ENCODE measurements at regions not wholly inside any gene's neighbourhood (a gene's known extent, or its start where the extent isn't known, plus 50 kb on each side); places are given as distances from the start of the nearest gene placed in this dataset.

DNA sequence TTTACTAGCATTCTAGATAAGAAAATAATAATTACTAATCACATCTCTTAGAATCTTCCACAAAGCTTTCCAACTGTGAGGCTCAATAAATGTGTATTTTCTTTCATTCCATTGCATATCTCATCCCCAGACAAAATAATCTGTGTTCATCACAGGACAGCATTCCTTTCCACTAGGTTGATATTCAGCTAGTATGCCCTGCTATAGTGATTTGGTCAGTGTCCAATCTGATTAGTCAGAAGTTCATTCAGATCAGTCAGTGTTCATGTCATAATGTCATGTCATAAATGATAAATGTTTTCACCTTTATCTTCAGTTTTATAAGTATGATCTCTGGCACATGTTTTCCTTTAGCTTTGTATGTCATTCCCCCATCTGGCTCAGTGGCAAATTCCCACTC, 611.4 kb downstream of the KCTD8 start:
- TF ChIP-seq, protein P1, sequence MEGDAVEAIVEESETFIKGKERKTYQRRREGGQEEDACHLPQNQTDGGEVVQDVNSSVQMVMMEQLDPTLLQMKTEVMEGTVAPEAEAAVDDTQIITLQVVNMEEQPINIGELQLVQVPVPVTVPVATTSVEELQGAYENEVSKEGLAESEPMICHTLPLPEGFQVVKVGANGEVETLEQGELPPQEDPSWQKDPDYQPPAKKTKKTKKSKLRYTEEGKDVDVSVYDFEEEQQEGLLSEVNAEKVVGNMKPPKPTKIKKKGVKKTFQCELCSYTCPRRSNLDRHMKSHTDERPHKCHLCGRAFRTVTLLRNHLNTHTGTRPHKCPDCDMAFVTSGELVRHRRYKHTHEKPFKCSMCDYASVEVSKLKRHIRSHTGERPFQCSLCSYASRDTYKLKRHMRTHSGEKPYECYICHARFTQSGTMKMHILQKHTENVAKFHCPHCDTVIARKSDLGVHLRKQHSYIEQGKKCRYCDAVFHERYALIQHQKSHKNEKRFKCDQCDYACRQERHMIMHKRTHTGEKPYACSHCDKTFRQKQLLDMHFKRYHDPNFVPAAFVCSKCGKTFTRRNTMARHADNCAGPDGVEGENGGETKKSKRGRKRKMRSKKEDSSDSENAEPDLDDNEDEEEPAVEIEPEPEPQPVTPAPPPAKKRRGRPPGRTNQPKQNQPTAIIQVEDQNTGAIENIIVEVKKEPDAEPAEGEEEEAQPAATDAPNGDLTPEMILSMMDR (optimal IDR thresholded peaks at IDR 0.05 in 1 of 3, IDR thresholded peaks at IDR 0.05 in 1 of 3, conservative IDR thresholded peaks at IDR 0.05 in 1 of 3; ENCODE audit: extremely low read depth in 1 of 3, insufficient read depth in 2 of 3, low read length in 3 of 3): no peak
- TF ChIP-seq EZH2 (IDR thresholded peaks at IDR 0.05; ENCODE audit: low read length): no peak

Measured in keratinocyte (primary cell).